DND-41 (cell line): ENCODE measurements at regions not wholly inside any gene's neighbourhood (a gene's known extent, or its start where the extent isn't known, plus 50 kb on each side); places are given as distances from the start of the nearest gene placed in this dataset.

Experiments used
- ATAC-seq: fragments of 200-7000 bp; cut with Tn5 transposase; 3 replicates; pipeline ENCODE4 v1.9.1; 2021; ENCODE audit warnings: low read depth; ENCODE audit not compliant: insufficient read depth
- DNase-seq: peaks from one replicate; pipeline ENCODE4 v3.0.0-alpha.2; 2020
- H2AFZ ChIP-seq: 2 replicates; pipeline ENCODE4 v1.6.0; 2012; ENCODE audit warnings: low read depth, low read length
- H3K27ac ChIP-seq: 2 replicates; pipeline ENCODE4 v1.5.1; 2012; ENCODE audit warnings: low read length, inconsistent platforms
- H3K27me3 ChIP-seq: fragments of 200-600 bp; sonication (generic); 2 replicates; pipeline ENCODE4 v1.6.0; 2012; ENCODE audit warnings: low read length, mild to moderate bottlenecking, inconsistent platforms; ENCODE audit not compliant: insufficient read depth, poor library complexity
- H3K36me3 ChIP-seq: 2 replicates; pipeline ENCODE4 v1.5.1; 2012; ENCODE audit warnings: low read length, inconsistent platforms; ENCODE audit not compliant: insufficient read depth
- H3K4me1 ChIP-seq: 2 replicates; pipeline ENCODE4 v1.5.1; 2012; ENCODE audit warnings: mild to moderate bottlenecking, low read length; ENCODE audit not compliant: insufficient read depth
- H3K4me2 ChIP-seq: 2 replicates; pipeline ENCODE4 v1.6.0; 2012; ENCODE audit warnings: mild to moderate bottlenecking, moderate library complexity, low read length, inconsistent platforms; ENCODE audit not compliant: insufficient read depth
- H3K4me3 ChIP-seq, 2 experiments: fragments of 200-600 bp in 1 of 2; shearing (Covaris generic) in 1 of 2; 2 replicates each; pipeline ENCODE4 v1.5.1; 2012 to 2016; ENCODE audit warnings: inconsistent platforms in 2 of 2, low read length in 2 of 2, mild to moderate bottlenecking in 2 of 2, low read depth in 1 of 2, moderate library complexity in 1 of 2
- H3K79me2 ChIP-seq: 2 replicates; pipeline ENCODE4 v1.6.0; 2012; ENCODE audit warnings: low read length, inconsistent platforms; ENCODE audit not compliant: insufficient read depth
- H3K9ac ChIP-seq: 2 replicates; pipeline ENCODE4 v1.6.0; 2012; ENCODE audit warnings: low read depth, mild to moderate bottlenecking, inconsistent platforms, low read length, moderate library complexity
- H3K9me3 ChIP-seq: 2 replicates; pipeline ENCODE4 v1.5.1; 2012; ENCODE audit warnings: low read length, moderate library complexity, mild to moderate bottlenecking, inconsistent platforms; ENCODE audit not compliant: insufficient read depth, severe bottlenecking
- H4K20me1 ChIP-seq: 2 replicates; pipeline ENCODE4 v1.6.0; 2012; ENCODE audit warnings: low read length; ENCODE audit not compliant: insufficient read depth
- CTCF ChIP-seq: IDR thresholded peaks from 2 replicates; pipeline ENCODE4 v1.5.1; 2012; ENCODE audit warnings: borderline replicate concordance, low read length, moderate library complexity, mild to moderate bottlenecking; ENCODE audit not compliant: poor library complexity, severe bottlenecking; ENCODE audit errors: extremely low read depth
- EZH2 ChIP-seq: IDR thresholded peaks from 3 replicates; pipeline ENCODE4 v1.6.1; 2012; ENCODE audit warnings: borderline replicate concordance, low read depth, mild to moderate bottlenecking, moderate library complexity, low read length, inconsistent platforms; ENCODE audit not compliant: severe bottlenecking

DNA sequence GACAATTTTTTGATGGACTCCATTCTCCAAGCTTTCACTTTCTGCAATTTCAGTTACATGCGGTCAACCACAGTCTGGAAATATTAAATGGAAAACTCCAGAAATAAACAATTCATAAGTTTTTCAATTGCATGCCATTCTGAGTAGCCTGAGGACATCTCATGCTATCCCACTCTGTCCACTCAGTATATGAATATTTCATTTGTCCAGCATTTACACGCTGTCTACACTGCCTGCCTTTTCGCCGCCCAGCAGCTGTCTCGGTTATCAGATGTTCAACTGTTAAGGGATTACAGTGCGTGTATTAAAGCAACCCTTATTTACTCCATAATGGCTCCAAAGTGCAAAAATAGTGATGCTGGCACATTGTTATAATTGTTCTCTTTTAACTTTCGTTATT, 116.3 kb downstream of the ADSS2 start:
- H3K36me3 ChIP-seq: no peaks in the 10 kb centered on the region
- no peaks in the 10 kb centered on the region for H4K20me1 ChIP-seq
- H2AFZ ChIP-seq: no peak overlapping the region
- H3K4me3 ChIP-seq: no peak overlapping the region
- no peak overlapping the region for H3K4me2 ChIP-seq
- H3K27me3 ChIP-seq: no peaks in the 10 kb centered on the region
- no peak for ATAC-seq
- H3K4me1 ChIP-seq: no peaks in the 10 kb centered on the region
- DNase-seq: no peak
- H3K79me2 ChIP-seq: no peaks in the 10 kb centered on the region
- no peak overlapping the region for H3K9ac ChIP-seq
- no peaks in the 10 kb centered on the region for H3K9me3 ChIP-seq
- no peak for TF ChIP-seq EZH2
- no peak overlapping the region for H3K27ac ChIP-seq

- TF ChIP-seq CTCF (no peak), EZH2 (no peak)
- ATAC-seq: no peak
- Histone ChIP-seq H3K9ac (no peak overlapping the region), H3K27ac (no peak overlapping the region), H3K4me3 (no peak overlapping the region), H3K4me2 (no peak overlapping the region), H3K4me1 (peaks cover 1% of the 10 kb centered on the region; the same call in 1 of the 2 replicates), H2AFZ (no peak overlapping the region), H3K36me3 (no peaks in the 10 kb centered on the region), H3K27me3 (no peaks in the 10 kb centered on the region), H4K20me1 (no peaks in the 10 kb centered on the region), H3K9me3 (no peaks in the 10 kb centered on the region), H3K79me2 (no peaks in the 10 kb centered on the region)
- DNase-seq: no peak
These were observed 115.3 kb downstream of the ADSS2 start for GRCh38 chr1:244336232-244336899.

GRCh38 chr1:244337839-244338238, 113.9 kb downstream of the ADSS2 start:
- Histone ChIP-seq H3K4me2 (no peak overlapping the region), H3K27me3 (no peaks in the 10 kb centered on the region), H3K36me3 (no peaks in the 10 kb centered on the region), H3K9me3 (no peaks in the 10 kb centered on the region), H3K4me1 (peaks cover 4% of the 10 kb centered on the region; the same call in 1 of the 2 replicates), H3K9ac (no peak overlapping the region), H2AFZ (no peak overlapping the region), H3K79me2 (no peaks in the 10 kb centered on the region), H3K4me3 (no peak overlapping the region), H4K20me1 (no peaks in the 10 kb centered on the region), H3K27ac (no peak overlapping the region)
- TF ChIP-seq EZH2: no peak
- no peak for TF ChIP-seq CTCF
- no peak for DNase-seq
- no peak for ATAC-seq

DNA sequence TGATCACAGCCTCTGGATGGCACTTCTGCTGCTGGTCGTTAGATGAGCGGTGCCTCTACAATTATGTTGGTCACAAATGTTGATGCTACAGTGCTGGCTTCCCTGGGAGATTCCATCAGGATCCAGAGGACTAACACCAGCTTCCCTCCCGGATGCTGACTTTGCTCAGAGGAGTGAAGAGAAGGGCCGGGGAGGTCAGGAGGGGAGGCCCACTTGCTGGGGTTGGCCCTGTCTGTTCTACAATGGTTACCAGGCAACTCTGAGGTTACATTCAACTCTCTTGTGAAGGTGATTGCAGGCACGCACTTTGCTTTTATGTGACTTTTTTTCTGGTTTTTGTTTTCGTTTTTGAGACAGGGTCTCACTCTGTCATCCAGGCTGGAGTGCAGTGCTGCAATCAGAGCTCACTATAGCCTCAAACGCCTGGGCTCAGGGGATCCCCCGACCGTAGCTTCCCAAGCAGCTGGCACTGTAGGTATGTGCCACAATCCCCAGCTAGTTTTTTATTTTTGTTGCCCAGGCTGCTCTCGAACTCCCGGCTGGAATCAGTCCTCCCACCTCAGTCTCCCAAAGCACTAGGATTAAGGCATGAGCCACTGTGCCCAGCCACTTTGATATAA, 112.5 kb downstream of the ADSS2 start:
- Histone ChIP-seq H3K79me2 (no peaks in the 10 kb centered on the region), H3K4me2 (no peak overlapping the region), H3K4me3 (no peak overlapping the region), H2AFZ (no peak overlapping the region), H3K27me3 (no peaks in the 10 kb centered on the region), H3K9me3 (no peaks in the 10 kb centered on the region), H3K27ac (no peak overlapping the region), H3K36me3 (no peaks in the 10 kb centered on the region), H3K4me1 (peaks cover 4% of the 10 kb centered on the region; the same call in 1 of the 2 replicates), H3K9ac (no peak overlapping the region), H4K20me1 (no peaks in the 10 kb centered on the region)
- TF ChIP-seq EZH2 (no peak), CTCF (no peak)
- ATAC-seq (no peak; the same call in 2 of the 3 replicates), DNase-seq (no peak)
